ENCODE measurements at regions not wholly inside any gene's neighbourhood (a gene's known extent, or its start where the extent isn't known, plus 50 kb on each side); places are given as distances from the start of the nearest gene placed in this dataset.

DNA sequence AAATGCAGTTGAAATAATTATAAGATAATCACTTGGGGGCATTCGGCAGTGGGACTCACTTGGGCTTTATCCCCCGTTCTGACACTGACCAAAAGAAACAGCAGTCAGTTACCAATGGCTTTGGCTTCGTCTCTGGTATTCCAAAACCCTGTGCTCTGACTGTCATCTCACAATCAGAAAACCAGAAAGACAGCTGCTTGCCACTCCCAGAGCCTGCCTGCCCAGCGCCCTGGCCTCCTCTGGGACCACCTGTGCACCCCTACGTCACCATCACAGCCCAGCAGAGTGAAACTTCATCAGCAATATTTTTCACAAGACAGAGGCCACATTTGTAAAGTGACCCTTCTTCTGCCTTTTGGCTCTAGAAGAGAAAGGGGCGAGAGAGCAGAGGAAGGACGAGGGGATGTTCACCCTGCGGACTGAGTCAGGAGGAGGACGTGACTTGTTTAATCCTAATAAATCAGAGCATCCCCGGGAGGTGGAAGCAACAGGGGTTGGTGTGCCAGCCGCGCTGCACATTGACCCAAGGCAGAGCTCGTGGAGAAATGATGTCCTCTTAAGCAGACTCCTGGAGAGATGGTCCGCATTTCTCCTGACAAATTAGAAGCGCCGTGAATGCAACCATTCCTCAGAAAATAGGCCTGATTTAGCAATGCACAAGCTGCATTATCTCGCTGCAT lies 397.8 kb upstream of the ZNF507 start:
- DNase-seq, result no peak

GRCh38 chr19:31952693-31953092 lies 392.7 kb upstream of the ZNF507 start:
- DNase-seq, result no peak

- no peak for DNase-seq
These were observed 390.3 kb upstream of the ZNF507 start for GRCh38 chr19:31955061-31955460.

DNA sequence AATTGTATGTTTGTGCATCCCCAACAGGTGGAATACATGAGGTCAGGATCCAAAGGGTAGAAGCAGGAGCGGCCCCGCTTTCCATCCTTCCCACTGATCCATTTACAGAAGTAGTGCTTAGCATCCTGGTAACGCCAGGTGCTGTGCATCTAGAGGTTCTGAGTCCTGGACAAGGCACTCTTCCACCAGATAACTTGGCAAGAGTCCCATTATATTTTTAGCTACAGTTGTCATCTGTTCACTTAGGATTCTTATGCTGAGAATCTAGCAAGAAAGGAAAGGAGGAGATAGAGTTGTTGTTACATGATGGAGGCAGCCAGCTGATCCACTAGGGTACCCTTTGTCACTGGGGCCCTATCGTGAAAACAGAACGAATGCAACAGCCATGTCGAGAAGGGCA lies 389.5 kb upstream of the ZNF507 start:
- DNase-seq, result no peak

- DNase-seq, result no peak
These were observed 388.5 kb upstream of the ZNF507 start for GRCh38 chr19:31956771-31957392.

DNA sequence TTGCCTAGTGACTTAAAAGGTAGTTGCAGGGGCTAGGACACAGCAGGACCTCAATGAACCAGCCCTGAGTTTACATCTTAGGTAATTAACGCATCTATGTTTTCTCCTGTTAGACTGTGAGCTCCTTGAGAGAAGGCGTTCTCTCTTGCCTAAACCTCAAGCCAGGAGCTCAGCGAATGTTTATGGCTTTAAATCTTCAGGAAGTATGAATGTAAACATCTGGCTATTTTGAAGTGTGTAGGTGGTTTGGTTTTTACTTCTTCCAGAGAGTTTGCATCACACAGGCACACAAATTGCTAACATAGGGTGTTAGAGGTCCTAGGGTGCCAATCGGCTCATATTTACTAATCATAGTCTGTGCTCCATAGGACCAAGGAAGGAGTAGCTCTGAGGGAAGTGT lies 387.7 kb upstream of the ZNF507 start:
- no peak for DNase-seq

- DNase-seq, result no peak
These were observed 385.8 kb upstream of the ZNF507 start for GRCh38 chr19:31959527-31960018.

DNA sequence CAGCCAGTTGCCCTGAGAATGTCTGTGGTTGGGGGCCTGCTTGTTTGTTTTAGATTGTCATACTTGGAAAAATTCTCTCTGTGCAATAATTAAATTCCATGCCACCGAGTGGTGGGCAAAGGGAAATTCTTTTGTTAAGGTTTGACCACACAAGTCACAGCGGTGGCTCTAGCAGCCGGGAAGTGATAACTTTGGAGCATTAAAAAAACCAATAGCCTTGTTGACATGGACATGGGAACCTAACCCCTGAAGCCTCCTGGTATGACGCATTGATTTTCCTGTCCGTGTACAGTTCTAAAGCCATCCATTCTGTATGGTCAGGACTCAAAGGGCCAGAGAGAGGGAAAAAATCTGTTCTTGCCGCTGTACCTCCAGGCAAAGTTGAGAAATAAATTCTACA lies 384.9 kb upstream of the ZNF507 start:
- no peak for DNase-seq

GRCh38 chr19:31961191-31961590 lies 384.2 kb upstream of the ZNF507 start:
- no peak for DNase-seq

DNA sequence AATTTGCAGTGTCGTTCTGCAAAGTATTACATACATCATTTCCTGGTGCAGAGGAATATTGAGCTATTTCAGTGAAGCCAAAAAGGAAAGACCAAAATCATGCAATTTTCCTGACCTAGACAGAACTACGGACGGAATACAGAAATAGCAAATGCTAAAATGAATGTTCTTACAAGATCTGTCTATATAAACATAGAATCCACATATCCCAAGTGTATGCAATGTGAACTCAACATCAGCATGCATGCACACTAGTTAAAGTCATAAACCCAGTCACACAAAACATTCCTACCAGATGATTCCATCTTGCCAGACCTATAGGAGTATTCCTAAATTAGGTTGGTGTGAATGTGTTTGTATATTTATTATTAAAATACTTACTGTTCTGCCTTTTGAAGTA lies 383.7 kb upstream of the ZNF507 start:
- DNase-seq, result no peak

DNA sequence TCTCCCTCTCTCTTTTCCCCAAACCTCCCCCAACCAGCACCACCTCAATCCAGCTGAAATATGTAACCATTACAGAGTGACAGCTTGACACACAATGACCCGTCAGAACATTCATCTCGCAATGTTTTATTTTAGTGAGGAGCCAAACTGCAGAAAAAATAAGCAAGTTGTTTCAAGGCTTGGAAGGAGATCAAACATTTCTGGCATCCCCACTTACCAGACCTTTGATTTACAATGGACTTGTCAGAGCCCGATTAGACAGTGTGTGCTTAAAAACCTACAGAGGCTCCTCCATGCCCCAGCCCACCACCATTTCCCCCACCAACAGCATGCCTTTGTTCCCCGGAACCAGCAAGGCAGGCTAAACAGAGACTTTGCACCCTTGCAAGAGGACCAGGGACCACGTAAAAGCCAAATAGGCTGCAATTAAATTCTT lies 382.8 kb upstream of the ZNF507 start:
- DNase-seq, result no peak

DNA sequence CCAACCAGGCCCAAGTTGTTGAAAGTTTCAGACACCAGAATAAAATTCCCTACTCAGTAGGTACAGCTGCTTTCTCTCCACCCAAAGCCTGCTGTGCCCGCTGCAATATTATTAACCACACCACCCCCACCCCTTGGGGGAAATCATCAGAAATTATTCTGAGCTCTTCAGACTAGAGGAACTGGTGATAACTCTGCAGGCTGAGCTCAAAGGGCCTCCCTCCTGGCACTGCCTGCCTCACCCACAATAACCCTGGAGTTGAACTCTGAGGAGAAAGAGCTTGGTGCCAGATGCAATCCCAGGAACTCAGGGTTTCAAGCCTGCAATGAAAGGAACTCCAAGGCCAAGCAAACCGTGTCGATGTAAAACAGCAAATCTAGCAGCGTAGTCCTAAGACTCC lies 381.7 kb upstream of the ZNF507 start:
- no peak for DNase-seq

- no peak for DNase-seq
These were observed 376.4 kb upstream of the ZNF507 start for GRCh38 chr19:31969016-31969415.

- no peak for DNase-seq
These were observed 375.4 kb upstream of the ZNF507 start for GRCh38 chr19:31970027-31970461.

GRCh38 chr19:31974290-31974689 lies 371.1 kb upstream of the ZNF507 start:
- no peak for DNase-seq

DNA sequence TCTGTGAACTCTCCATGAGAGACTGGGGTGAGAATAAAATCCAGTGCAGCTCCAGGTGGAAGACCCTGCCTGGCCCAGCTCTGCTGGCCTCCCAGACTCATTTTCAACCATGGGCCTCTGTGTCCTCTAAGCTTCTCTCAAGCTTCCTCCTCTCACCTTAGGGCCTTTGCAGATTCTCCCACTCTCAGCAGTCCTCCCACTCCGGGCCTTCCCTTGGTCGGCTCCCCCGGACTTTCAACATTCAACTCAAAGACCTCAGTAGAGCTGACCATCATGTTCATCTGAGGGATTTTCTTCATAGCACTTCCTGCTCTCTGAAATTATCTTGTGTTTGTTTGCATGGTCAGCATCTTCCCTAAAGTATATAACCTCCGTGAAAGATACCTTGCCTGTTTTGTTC lies 370.5 kb upstream of the ZNF507 start:
- no peak for DNase-seq

DNA sequence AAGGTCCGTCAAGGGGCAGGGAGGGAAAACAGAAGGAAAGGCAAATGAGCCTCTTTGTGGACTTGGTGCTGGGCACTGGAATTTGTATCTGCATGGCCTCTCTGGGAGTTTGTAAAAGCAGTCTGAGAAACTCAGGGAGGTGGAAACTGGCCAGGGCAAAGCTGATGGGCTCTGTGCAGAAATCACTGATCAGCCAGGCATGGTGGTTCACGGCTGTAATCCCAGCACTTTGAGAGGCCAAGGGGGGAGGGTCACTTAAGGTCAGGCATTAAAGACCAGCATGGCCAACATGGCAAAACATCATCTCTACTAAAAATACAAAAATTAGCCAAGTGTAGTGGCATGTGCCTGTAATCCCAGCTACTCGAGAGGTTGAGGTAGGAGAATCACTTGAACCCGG lies 369.9 kb upstream of the ZNF507 start:
- DNase-seq, result no peak

- DNase-seq, result no peak
These were observed 368.5 kb upstream of the ZNF507 start for GRCh38 chr19:31976775-31977536.

DNA sequence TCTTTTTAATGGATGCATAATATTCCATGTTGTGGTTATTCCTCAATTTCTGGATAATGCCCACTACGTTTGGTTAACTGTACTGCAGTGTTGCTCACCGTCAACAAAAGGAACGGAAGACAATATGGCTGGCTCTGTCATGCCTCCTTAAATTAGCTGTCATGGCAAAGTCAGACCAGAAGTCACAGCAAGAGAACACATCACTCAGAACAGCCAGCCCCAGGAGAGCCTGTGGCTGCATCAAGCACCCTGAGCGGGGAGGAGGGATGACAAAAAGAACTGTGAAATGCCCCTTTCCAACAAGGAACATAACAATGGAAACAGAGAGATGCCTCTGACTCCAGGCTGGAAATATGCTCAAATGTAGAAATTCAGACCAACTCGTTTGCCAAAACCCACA lies 366.0 kb upstream of the ZNF507 start:
- DNase-seq, result no peak

DNA sequence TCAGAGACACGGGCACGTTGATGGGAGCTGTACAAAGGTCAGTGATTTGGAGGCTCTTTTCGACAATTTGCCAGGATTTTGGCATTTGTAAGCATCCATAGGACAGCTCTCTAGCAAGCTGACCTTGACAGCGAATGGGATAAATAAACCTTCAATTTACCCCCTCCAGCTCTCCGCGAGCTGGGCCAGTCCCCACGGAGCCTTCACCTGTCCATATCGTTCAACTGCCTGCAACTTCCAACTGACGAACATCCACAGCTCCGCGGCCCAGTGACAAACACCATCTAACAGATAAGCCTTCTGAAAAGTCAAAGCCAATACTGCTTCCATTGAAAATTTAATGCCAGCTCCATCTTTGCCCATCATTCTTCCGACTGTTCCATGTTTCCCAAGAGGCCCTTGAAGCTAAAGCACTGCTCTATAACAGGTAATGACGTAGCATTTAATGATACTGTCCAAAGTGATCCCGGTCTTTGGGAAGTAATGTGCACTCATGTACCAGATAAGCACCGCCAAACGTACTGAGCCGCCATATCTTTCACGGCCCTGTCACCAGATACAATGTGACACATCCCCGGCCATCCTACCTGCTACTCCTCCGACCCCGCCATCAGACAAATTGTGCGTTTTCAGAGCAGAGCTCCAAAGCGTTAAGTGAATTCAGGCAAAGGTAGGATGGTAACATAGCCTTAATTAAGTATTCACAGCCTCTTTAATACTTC lies 365.3 kb upstream of the ZNF507 start:
- DNase-seq, result no peak

DNA sequence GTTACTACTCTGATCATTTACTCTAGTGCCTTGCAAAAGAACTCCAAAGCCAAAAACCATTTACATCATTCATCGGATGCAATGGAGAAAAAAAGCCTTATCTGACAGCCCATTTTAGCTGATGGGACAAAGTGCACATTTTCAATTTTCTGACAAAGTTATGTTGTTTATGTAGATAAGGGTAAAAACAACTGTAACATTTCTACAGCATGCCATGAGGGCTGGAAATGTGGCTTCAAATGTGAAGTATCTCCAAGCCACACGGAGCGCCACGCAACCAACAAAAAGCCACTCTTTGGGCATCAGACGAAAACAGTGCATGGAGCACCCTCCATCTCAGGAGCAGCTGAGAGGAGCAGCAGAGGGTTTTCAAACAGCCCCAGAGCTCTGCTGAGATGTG lies 364.6 kb upstream of the ZNF507 start:
- DNase-seq, result no peak

DNA sequence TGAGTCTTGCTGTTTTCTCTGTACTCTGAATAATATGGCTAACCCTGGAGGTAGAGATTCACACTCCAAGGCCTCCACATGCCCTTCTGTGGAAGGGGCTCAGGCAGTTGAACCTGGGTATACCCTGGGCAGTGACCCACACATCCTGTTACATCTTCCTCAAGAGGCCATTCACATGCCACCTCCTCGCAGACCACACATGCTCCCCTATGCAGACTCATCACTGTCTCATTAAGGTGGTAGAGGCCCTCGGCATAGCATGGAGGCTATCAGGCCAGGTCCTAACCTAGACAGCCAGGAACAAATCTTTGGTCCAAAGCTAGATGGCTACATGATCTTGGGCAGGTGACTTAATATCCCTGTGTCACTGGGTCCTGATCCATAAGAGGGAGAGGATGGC lies 363.9 kb upstream of the ZNF507 start:
- DNase-seq, result no peak

DNA sequence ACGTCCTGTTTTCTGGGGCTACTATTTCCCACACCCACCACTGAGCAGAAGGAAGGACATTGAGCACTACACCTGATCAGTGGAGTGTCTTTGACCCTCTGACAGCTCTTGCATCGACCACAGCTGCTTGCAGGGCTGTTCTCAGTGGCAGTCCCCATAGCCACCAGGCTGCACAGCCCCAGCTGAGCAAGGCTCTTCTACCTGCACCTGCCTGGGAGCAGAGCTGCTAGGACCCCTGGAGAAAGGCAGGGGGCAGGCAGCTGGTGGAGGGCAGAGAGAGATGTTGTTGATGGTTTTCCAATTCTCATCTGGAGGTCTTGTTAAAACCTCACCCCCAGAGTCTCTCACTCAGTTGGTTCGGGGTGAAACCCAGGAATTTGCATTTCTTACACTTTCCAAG lies 361.8 kb upstream of the ZNF507 start:
- DNase-seq, result no peak
